GM23338 (cell line): ENCODE measurements at regions not wholly inside any gene's neighbourhood (a gene's known extent, or its start where the extent isn't known, plus 50 kb on each side); places are given as distances from the start of the nearest gene placed in this dataset.

ENCODE experiments used
- ATAC-seq: fragments of 200-7000 bp; cut with Tn5 transposase; 3 replicates; pipeline ENCODE4 v1.9.1; 2020
- DNase-seq: peaks from one replicate; pipeline ENCODE4 v3.0.0-alpha.2; 2015; ENCODE audit warnings: low spot score
- H2AFZ ChIP-seq: fragments of 200-600 bp; sonication (generic); 2 replicates; pipeline ENCODE4 v1.8.0; 2016; ENCODE audit warnings: antibody characterized with exemption, mild to moderate bottlenecking, moderate library complexity
- H3F3A ChIP-seq: fragments of 200-600 bp; sonication (generic); replicated peaks from 2 replicates; pipeline ENCODE4 v1.8.0; 2017; ENCODE audit warnings: antibody characterized with exemption, mixed run types, low read depth
- H3K27ac ChIP-seq: fragments of 200-600 bp; sonication (generic); 2 replicates; pipeline ENCODE4 v1.6.1; 2016; ENCODE audit warnings: low read depth
- H3K27me3 ChIP-seq: fragments of 200-600 bp; sonication (generic); 2 replicates; pipeline ENCODE4 v1.8.0; 2016; ENCODE audit warnings: mild to moderate bottlenecking, mixed run types, moderate library complexity; ENCODE audit not compliant: insufficient read depth
- H3K36me3 ChIP-seq: fragments of 200-600 bp; sonication (generic); 2 replicates; pipeline ENCODE4 v1.8.0; 2016; ENCODE audit warnings: mild to moderate bottlenecking; ENCODE audit not compliant: insufficient read depth
- H3K4me1 ChIP-seq: fragments of 200-600 bp; sonication (generic); 2 replicates; pipeline ENCODE4 v1.8.0; 2016; ENCODE audit warnings: mild to moderate bottlenecking, moderate library complexity; ENCODE audit not compliant: insufficient read depth
- H3K4me2 ChIP-seq: fragments of 200-600 bp; sonication (generic); 2 replicates; pipeline ENCODE4 v1.7.1; 2017; ENCODE audit warnings: mixed run types
- H3K4me3 ChIP-seq: fragments of 200-600 bp; sonication (generic); 2 replicates; pipeline ENCODE4 v1.6.1; 2016; ENCODE audit warnings: mixed run types
- H3K79me2 ChIP-seq: fragments of 200-600 bp; sonication (generic); replicated peaks from 2 replicates; pipeline ENCODE4 v1.8.0; 2017; ENCODE audit warnings: mild to moderate bottlenecking; ENCODE audit not compliant: insufficient read depth
- H3K9me2 ChIP-seq: fragments of 200-600 bp; sonication (generic); 2 replicates; pipeline ENCODE4 v1.8.0; 2017; ENCODE audit not compliant: insufficient read depth
- H4K20me1 ChIP-seq: fragments of 200-600 bp; sonication (generic); replicated peaks from 2 replicates; pipeline ENCODE4 v1.8.0; 2017; ENCODE audit warnings: mild to moderate bottlenecking; ENCODE audit not compliant: insufficient read depth
- H3K27ac Mint-ChIP-seq: 2 replicates; pipeline ENCODE4 v1.8.0; 2020; ENCODE audit warnings: inconsistent platforms, mild to moderate bottlenecking, moderate library complexity, mixed read lengths
- H3K27me3 Mint-ChIP-seq: 3 replicates; pipeline ENCODE4 v1.8.0; 2022; ENCODE audit warnings: low read depth, mild to moderate bottlenecking, moderate library complexity, mixed read lengths, inconsistent platforms; ENCODE audit not compliant: insufficient read depth, poor library complexity
- H3K36me3 Mint-ChIP-seq: 3 replicates; pipeline ENCODE4 v1.8.0; 2021; ENCODE audit warnings: low read depth, mild to moderate bottlenecking, inconsistent platforms, moderate library complexity, mixed read lengths
- H3K4me1 Mint-ChIP-seq: 3 replicates; pipeline ENCODE4 v1.8.0; 2020; ENCODE audit warnings: mild to moderate bottlenecking, inconsistent platforms, mixed read lengths
- H3K4me3 Mint-ChIP-seq: 3 replicates; pipeline ENCODE4 v1.8.0; 2021; ENCODE audit warnings: moderate library complexity, mild to moderate bottlenecking, inconsistent platforms, mixed read lengths
- H3K9me3 Mint-ChIP-seq: 3 replicates; pipeline ENCODE4 v1.8.0; 2020; ENCODE audit warnings: moderate library complexity, mild to moderate bottlenecking, inconsistent platforms, mixed read lengths
- CREB1 ChIP-seq: fragments of 250-450 bp; sonication (Bioruptor Pico); IDR thresholded peaks from 2 replicates; pipeline ENCODE4 v1.5.0; 2020; ENCODE audit warnings: low read depth, mild to moderate bottlenecking, moderate library complexity
- EZH2 ChIP-seq: fragments of 200-600 bp; sonication (generic); IDR thresholded peaks from one replicate; pipeline ENCODE4 v1.8.0; 2017; ENCODE audit warnings: antibody characterized with exemption, mild to moderate bottlenecking, low read depth; ENCODE audit not compliant: unreplicated experiment
- NANOG ChIP-seq: IDR thresholded peaks from 2 replicates; pipeline ENCODE4 v1.6.1; 2016; ENCODE audit warnings: antibody characterized with exemption, borderline replicate concordance
- STAT1 ChIP-seq: IDR thresholded peaks from one replicate; pipeline ENCODE4 v1.6.1; 2016; ENCODE audit warnings: antibody characterized with exemption; ENCODE audit not compliant: unreplicated experiment
- ZNF462 ChIP-seq: fragments of 250-450 bp; sonication (Bioruptor Pico); IDR thresholded peaks from 2 replicates; pipeline ENCODE4 v1.5.0; 2020; ENCODE audit warnings: mild to moderate bottlenecking, moderate library complexity
- TF ChIP-seq, protein P1 (sequence below), 2 experiments: fragments of 200-600 bp in 1 of 2; sonication (generic) in 1 of 2; conservative IDR thresholded peaks; 2 replicates each; pipeline versions ENCODE4 v1.5.1 to v1.6.1; 2016 to 2017; ENCODE audit warnings: antibody characterized with exemption in 2 of 2, low read depth in 2 of 2, mild to moderate bottlenecking in 2 of 2, moderate library complexity in 1 of 2

DNA sequence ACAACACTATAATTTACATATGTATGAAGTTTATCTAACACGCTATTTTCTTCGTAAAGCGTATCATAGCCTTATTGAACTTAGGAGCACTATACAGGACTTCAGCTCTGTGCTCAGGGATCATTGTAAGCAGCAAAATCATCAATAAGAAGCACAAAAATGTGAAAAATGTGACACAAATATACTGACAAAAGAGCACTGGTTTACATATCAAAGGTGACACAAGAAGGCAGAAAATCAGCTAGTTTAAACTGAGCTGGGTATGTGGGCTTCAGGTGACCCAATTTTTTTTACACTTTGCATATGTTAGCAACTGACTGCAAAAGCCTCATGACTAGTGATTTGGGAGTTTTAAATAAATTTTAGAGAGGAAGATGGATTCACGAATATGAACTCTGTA is 215.2 kb upstream of the CHORDC1 start:
- peak overlapping the region; percentile 52; the same call in 2 of the 3 replicates for H3K4me3 Mint-ChIP-seq
- peak; percentile 75 for TF ChIP-seq NANOG
- no peak for TF ChIP-seq CREB1 (CRISPR knock-in tag)
- H3F3A ChIP-seq = no peaks in the 10 kb centered on the region
- DNase-seq = peak; percentile 91
- H4K20me1 ChIP-seq = no peaks in the 10 kb centered on the region
- H3K27me3 Mint-ChIP-seq = no peaks in the 10 kb centered on the region
- H3K79me2 ChIP-seq = no peaks in the 10 kb centered on the region
- H3K36me3 ChIP-seq = no peaks in the 10 kb centered on the region
- peaks cover 45% of the 10 kb centered on the region for H3K4me1 ChIP-seq
- peak overlapping the region; percentile 95 for H3K27ac Mint-ChIP-seq
- H3K27me3 ChIP-seq = no peaks in the 10 kb centered on the region
- H3K9me3 Mint-ChIP-seq = no peaks in the 10 kb centered on the region
- peak; percentile 93 for ATAC-seq
- H3K4me2 ChIP-seq = peak overlapping the region; percentile 9
- H3K27ac ChIP-seq = peak overlapping the region; percentile 70
- H3K9me2 ChIP-seq = no peaks in the 10 kb centered on the region
- H2AFZ ChIP-seq = no peak overlapping the region
- no peaks in the 10 kb centered on the region for H3K36me3 Mint-ChIP-seq
- peak overlapping the region; percentile 11 for H3K4me3 ChIP-seq
- H3K4me1 Mint-ChIP-seq = peaks cover 49% of the 10 kb centered on the region

DNA sequence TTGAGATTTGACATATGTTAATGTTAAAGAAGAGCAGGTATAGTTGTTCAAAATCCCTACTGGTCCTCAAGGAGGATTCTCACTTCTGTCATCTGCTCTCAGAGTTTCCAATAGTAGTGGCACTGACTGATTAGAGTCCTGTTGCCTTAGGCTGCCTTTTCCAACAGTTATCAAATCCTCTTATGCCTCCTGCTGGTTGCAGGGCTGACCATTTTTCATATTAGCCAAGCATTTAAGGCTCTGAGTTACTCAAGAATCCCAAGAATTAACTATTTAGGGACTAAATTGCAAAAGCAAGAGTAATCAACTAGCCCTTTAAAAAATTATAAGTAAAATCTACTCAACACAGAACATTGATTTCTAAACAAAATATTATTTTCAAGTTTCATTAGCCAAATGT is 212.0 kb upstream of the CHORDC1 start:
- no peak for ATAC-seq
- Histone ChIP-seq H3K27me3 (no peaks in the 10 kb centered on the region), H3K9me2 (no peaks in the 10 kb centered on the region), H3K4me2 (no peak overlapping the region), H2AFZ (no peak overlapping the region), H3K27ac (no peak overlapping the region), H3F3A (no peaks in the 10 kb centered on the region), H3K4me1 (peaks cover 43% of the 10 kb centered on the region), H3K36me3 (no peaks in the 10 kb centered on the region), H4K20me1 (no peaks in the 10 kb centered on the region), H3K4me3 (no peak overlapping the region), H3K79me2 (no peaks in the 10 kb centered on the region)
- Mint-ChIP-seq H3K4me3 (no peak overlapping the region), H3K27me3 (no peaks in the 10 kb centered on the region), H3K9me3 (no peaks in the 10 kb centered on the region), H3K27ac (no peak overlapping the region), H3K4me1 (peaks cover 39% of the 10 kb centered on the region), H3K36me3 (no peaks in the 10 kb centered on the region)
- TF ChIP-seq EZH2 = no peak
- TF ChIP-seq, protein P1, sequence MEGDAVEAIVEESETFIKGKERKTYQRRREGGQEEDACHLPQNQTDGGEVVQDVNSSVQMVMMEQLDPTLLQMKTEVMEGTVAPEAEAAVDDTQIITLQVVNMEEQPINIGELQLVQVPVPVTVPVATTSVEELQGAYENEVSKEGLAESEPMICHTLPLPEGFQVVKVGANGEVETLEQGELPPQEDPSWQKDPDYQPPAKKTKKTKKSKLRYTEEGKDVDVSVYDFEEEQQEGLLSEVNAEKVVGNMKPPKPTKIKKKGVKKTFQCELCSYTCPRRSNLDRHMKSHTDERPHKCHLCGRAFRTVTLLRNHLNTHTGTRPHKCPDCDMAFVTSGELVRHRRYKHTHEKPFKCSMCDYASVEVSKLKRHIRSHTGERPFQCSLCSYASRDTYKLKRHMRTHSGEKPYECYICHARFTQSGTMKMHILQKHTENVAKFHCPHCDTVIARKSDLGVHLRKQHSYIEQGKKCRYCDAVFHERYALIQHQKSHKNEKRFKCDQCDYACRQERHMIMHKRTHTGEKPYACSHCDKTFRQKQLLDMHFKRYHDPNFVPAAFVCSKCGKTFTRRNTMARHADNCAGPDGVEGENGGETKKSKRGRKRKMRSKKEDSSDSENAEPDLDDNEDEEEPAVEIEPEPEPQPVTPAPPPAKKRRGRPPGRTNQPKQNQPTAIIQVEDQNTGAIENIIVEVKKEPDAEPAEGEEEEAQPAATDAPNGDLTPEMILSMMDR (conservative IDR thresholded peaks at IDR 0.05; ENCODE audit: low read depth in 2 of 2) = peak in 1 of 2 experiments; percentile 74; a peak in 3 of 4 replicates
- DNase-seq = peak; percentile 59

GRCh38 chr11:90428836-90429235 is 206.0 kb upstream of the CHORDC1 start:
- no peak overlapping the region for H3K4me3 Mint-ChIP-seq

More at GRCh38 chr11:90428836-90429235, 206.0 kb upstream of the CHORDC1 start:
- Histone ChIP-seq H3K27me3 (no peaks in the 10 kb centered on the region), H3K36me3 (no peaks in the 10 kb centered on the region), H3K4me2 (no peak overlapping the region), H3K9me2 (no peaks in the 10 kb centered on the region), H3F3A (no peaks in the 10 kb centered on the region), H3K79me2 (no peaks in the 10 kb centered on the region), H2AFZ (no peak overlapping the region), H3K27ac (no peak overlapping the region), H3K4me3 (no peak overlapping the region), H3K4me1 (peaks cover 1% of the 10 kb centered on the region; the same call in 1 of the 2 replicates), H4K20me1 (no peaks in the 10 kb centered on the region)
- no peak for ATAC-seq
- no peaks in the 10 kb centered on the region for H3K9me3 Mint-ChIP-seq
- no peak overlapping the region for H3K27ac Mint-ChIP-seq
- H3K27me3 Mint-ChIP-seq = no peaks in the 10 kb centered on the region
- DNase-seq = no peak
- no peaks in the 10 kb centered on the region for H3K36me3 Mint-ChIP-seq
- H3K4me1 Mint-ChIP-seq = no peaks in the 10 kb centered on the region; the same call in 2 of the 3 replicates
- no peak for TF ChIP-seq STAT1
- TF ChIP-seq ZNF462 = no peak
